Neural progenitor cell (in vitro differentiated cells): ENCODE measurements at regions not wholly inside any gene's neighbourhood (a gene's known extent, or its start where the extent isn't known, plus 50 kb on each side); places are given as distances from the start of the nearest gene placed in this dataset.
"Not testable (repeated sequence)": the region's sequence is repeated elsewhere in the genome, so short reads cannot be mapped to it uniquely, and the experiment has no call there.

ENCODE experiments used
- DNase-seq: peaks from one replicate; pipeline ENCODE4 v3.0.0-alpha.2; 2016; ENCODE audit warnings: low spot score
- H2AFZ ChIP-seq: fragments of 200-600 bp; sonication (generic); replicated peaks from 2 replicates; pipeline ENCODE4 v1.6.1; 2016; ENCODE audit warnings: antibody characterized with exemption
- H3F3A ChIP-seq: fragments of 200-600 bp; sonication (generic); 2 replicates; pipeline ENCODE4 v1.6.1; 2016; ENCODE audit warnings: antibody characterized with exemption, low read depth
- H3K27ac ChIP-seq: fragments of 200-600 bp; sonication (generic); 2 replicates; pipeline ENCODE4 v1.5.1; 2016; ENCODE audit warnings: mild to moderate bottlenecking
- H3K27me3 ChIP-seq: fragments of 200-600 bp; sonication (generic); 2 replicates; pipeline ENCODE4 v1.6.1; 2016; ENCODE audit warnings: mild to moderate bottlenecking, moderate library complexity
- H3K36me3 ChIP-seq: fragments of 200-600 bp; sonication (generic); 2 replicates; pipeline ENCODE4 v1.5.1; 2016
- H3K4me1 ChIP-seq: fragments of 200-600 bp; sonication (generic); 2 replicates; pipeline ENCODE4 v1.6.1; 2016; ENCODE audit warnings: mixed run types
- H3K4me2 ChIP-seq: fragments of 200-600 bp; sonication (generic); 2 replicates; pipeline ENCODE4 v1.6.1; 2016
- H3K4me3 ChIP-seq: fragments of 200-600 bp; sonication (generic); 2 replicates; pipeline ENCODE4 v1.5.1; 2016
- H3K79me2 ChIP-seq: fragments of 200-600 bp; sonication (generic); 2 replicates; pipeline ENCODE4 v1.6.1; 2016; ENCODE audit warnings: low read depth
- H3K9ac ChIP-seq: fragments of 200-600 bp; sonication (generic); 2 replicates; pipeline ENCODE4 v1.6.1; 2016
- H3K9me3 ChIP-seq: fragments of 200-600 bp; sonication (generic); 2 replicates; pipeline ENCODE4 v1.5.1; 2016; ENCODE audit warnings: low read depth
- H4K20me1 ChIP-seq: fragments of 200-600 bp; sonication (generic); 2 replicates; pipeline ENCODE4 v1.6.1; 2016; ENCODE audit warnings: low read depth
- H3K27ac Mint-ChIP-seq: 3 replicates; pipeline ENCODE4 v1.8.0; 2021; ENCODE audit warnings: mixed read lengths
- H3K27me3 Mint-ChIP-seq: 2 replicates; pipeline ENCODE4 v1.8.0; 2022; ENCODE audit warnings: low read depth, mild to moderate bottlenecking, inconsistent platforms, moderate library complexity, mixed read lengths; ENCODE audit not compliant: insufficient read depth
- H3K36me3 Mint-ChIP-seq: 3 replicates; pipeline ENCODE4 v1.8.0; 2021; ENCODE audit warnings: mixed read lengths
- H3K4me1 Mint-ChIP-seq: 3 replicates; pipeline ENCODE4 v1.8.0; 2021; ENCODE audit warnings: mixed read lengths
- H3K4me3 Mint-ChIP-seq: 3 replicates; pipeline ENCODE4 v1.8.0; 2021; ENCODE audit warnings: mild to moderate bottlenecking, moderate library complexity, mixed read lengths
- H3K9me3 Mint-ChIP-seq: 3 replicates; pipeline ENCODE4 v1.8.0; 2020; ENCODE audit warnings: mixed read lengths
- CTCF ChIP-seq: fragments of 200-600 bp; sonication (generic); IDR thresholded peaks from 2 replicates; pipeline ENCODE4 v1.5.1; 2017; ENCODE audit warnings: antibody characterized with exemption, mild to moderate bottlenecking
- EZH2 ChIP-seq: fragments of 200-600 bp; sonication (generic); IDR thresholded peaks from 2 replicates; pipeline ENCODE4 v1.6.1; 2017; ENCODE audit warnings: antibody characterized with exemption, mild to moderate bottlenecking, moderate library complexity
- EZH2phosphoT487 ChIP-seq: fragments of 200-600 bp; sonication (generic); IDR thresholded peaks from 2 replicates; pipeline ENCODE4 v1.6.1; 2017; ENCODE audit warnings: antibody characterized with exemption

GRCh38 chr5:7250611-7251010, 145.3 kb upstream of the ADCY2 start:
- Histone ChIP-seq H3K4me1 (peaks cover 20% of the 10 kb centered on the region), H3K36me3 (no peaks in the 10 kb centered on the region), H2AFZ (no peak overlapping the region), H3K4me2 (no peak overlapping the region), H3K9ac (no peak overlapping the region), H3K9me3 (no peaks in the 10 kb centered on the region), H3F3A (no peaks in the 10 kb centered on the region), H3K27ac (no peak overlapping the region), H3K27me3 (no peaks in the 10 kb centered on the region), H3K79me2 (no peaks in the 10 kb centered on the region), H4K20me1 (no peaks in the 10 kb centered on the region), H3K4me3 (no peak overlapping the region)
- TF ChIP-seq EZH2phosphoT487 (no peak), CTCF (no peak), EZH2 (no peak)
- Mint-ChIP-seq H3K4me3 (no peak overlapping the region), H3K27me3 (no peaks in the 10 kb centered on the region), H3K9me3 (no peaks in the 10 kb centered on the region), H3K36me3 (no peaks in the 10 kb centered on the region), H3K27ac (no peak overlapping the region), H3K4me1 (peaks cover 16% of the 10 kb centered on the region)
- no peak for DNase-seq

- Mint-ChIP-seq H3K27ac (no peak overlapping the region), H3K4me3 (no peak overlapping the region), H3K9me3 (no peaks in the 10 kb centered on the region), H3K36me3 (no peaks in the 10 kb centered on the region), H3K4me1 (peaks cover 12% of the 10 kb centered on the region), H3K27me3 (no peaks in the 10 kb centered on the region)
- Histone ChIP-seq H3K27ac (no peak overlapping the region), H2AFZ (no peak overlapping the region), H3F3A (no peaks in the 10 kb centered on the region), H3K9me3 (no peaks in the 10 kb centered on the region), H3K4me1 (peaks cover 15% of the 10 kb centered on the region), H3K36me3 (no peaks in the 10 kb centered on the region), H3K27me3 (no peaks in the 10 kb centered on the region), H4K20me1 (no peaks in the 10 kb centered on the region), H3K79me2 (no peaks in the 10 kb centered on the region), H3K4me2 (no peak overlapping the region), H3K9ac (no peak overlapping the region), H3K4me3 (no peak overlapping the region)
- TF ChIP-seq EZH2phosphoT487: no peak
- no peak for TF ChIP-seq EZH2
- TF ChIP-seq CTCF: no peak
- DNase-seq: no peak
These were observed 144.8 kb upstream of the ADCY2 start for GRCh38 chr5:7251132-7251531.

GRCh38 chr5:7261049-7261448, 134.9 kb upstream of the ADCY2 start:
- Histone ChIP-seq H3K9me3 (no peaks in the 10 kb centered on the region), H3K4me3 (no peak overlapping the region), H3F3A (no peaks in the 10 kb centered on the region), H2AFZ (no peak overlapping the region), H3K4me2 (no peak overlapping the region), H3K36me3 (no peaks in the 10 kb centered on the region), H3K4me1 (peaks cover 3% of the 10 kb centered on the region), H3K27ac (no peak overlapping the region), H4K20me1 (no peaks in the 10 kb centered on the region), H3K79me2 (no peaks in the 10 kb centered on the region), H3K27me3 (no peaks in the 10 kb centered on the region), H3K9ac (no peak overlapping the region)
- Mint-ChIP-seq H3K27ac (no peak overlapping the region), H3K4me3 (no peak overlapping the region), H3K27me3 (peaks cover 3% of the 10 kb centered on the region), H3K36me3 (no peaks in the 10 kb centered on the region), H3K9me3 (peaks cover 13% of the 10 kb centered on the region), H3K4me1 (peaks cover 13% of the 10 kb centered on the region)
- peak; percentile 78 for TF ChIP-seq CTCF
- no peak for TF ChIP-seq EZH2
- peak; percentile 93 for DNase-seq

- Histone ChIP-seq H3K79me2 (no peaks in the 10 kb centered on the region), H3K36me3 (no peaks in the 10 kb centered on the region), H3K4me3 (no peak overlapping the region), H3K27ac (no peak overlapping the region), H4K20me1 (no peaks in the 10 kb centered on the region), H3K9me3 (no peaks in the 10 kb centered on the region), H3K27me3 (no peaks in the 10 kb centered on the region), H3K9ac (no peak overlapping the region), H2AFZ (no peak overlapping the region), H3K4me1 (peaks cover 3% of the 10 kb centered on the region), H3K4me2 (no peak overlapping the region), H3F3A (no peaks in the 10 kb centered on the region)
- no peak overlapping the region for H3K4me3 Mint-ChIP-seq
- no peak for DNase-seq
- H3K27me3 Mint-ChIP-seq: peaks cover 3% of the 10 kb centered on the region
- H3K4me1 Mint-ChIP-seq: peaks cover 13% of the 10 kb centered on the region
- H3K9me3 Mint-ChIP-seq: peaks cover 15% of the 10 kb centered on the region
- no peak overlapping the region for H3K27ac Mint-ChIP-seq
- TF ChIP-seq EZH2 (no peak), CTCF (no peak), EZH2phosphoT487 (no peak)
- no peaks in the 10 kb centered on the region for H3K36me3 Mint-ChIP-seq
These were observed 134.0 kb upstream of the ADCY2 start for GRCh38 chr5:7261900-7262299.

GRCh38 chr5:7263398-7264015, 132.4 kb upstream of the ADCY2 start:
- H3K27ac ChIP-seq, H3K4me3 Mint-ChIP-seq, H3K9me3 ChIP-seq, H3K9ac ChIP-seq, H2AFZ ChIP-seq, DNase-seq, H3K4me2 ChIP-seq, H3K27me3 Mint-ChIP-seq, H3K27ac Mint-ChIP-seq, H3K27me3 ChIP-seq, H3F3A ChIP-seq, H4K20me1 ChIP-seq, H3K36me3 ChIP-seq, H3K79me2 ChIP-seq, H3K4me1 ChIP-seq, H3K36me3 Mint-ChIP-seq, H3K4me3 ChIP-seq: not testable (repeated sequence)
- Mint-ChIP-seq H3K4me1 (peaks cover 13% of the 10 kb centered on the region), H3K9me3 (peaks cover 15% of the 10 kb centered on the region)
